ENCODE measurements at regions not wholly inside any gene's neighbourhood (a gene's known extent, or its start where the extent isn't known, plus 50 kb on each side); places are given as distances from the start of the nearest gene placed in this dataset.

DNA sequence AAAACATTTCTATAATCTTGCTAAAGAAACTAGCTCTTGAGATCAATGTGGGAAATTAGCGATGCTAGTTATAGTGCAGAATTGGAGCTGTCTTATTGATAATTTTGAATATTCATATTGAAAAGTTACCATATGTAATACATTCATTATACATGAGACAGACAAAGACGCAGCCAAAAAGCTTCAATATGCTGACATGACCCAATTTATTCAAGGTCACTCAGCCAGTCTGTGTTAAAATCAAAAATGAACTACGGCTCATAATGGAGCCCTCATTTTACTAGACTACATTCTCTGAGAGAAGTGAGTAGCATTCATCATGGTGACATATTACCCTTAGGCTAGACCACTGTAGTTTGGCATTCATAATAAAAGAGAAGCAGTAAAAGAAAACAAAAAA, 107.3 kb upstream of the GABRG2 start:
- DNase-seq: no peak

DNA sequence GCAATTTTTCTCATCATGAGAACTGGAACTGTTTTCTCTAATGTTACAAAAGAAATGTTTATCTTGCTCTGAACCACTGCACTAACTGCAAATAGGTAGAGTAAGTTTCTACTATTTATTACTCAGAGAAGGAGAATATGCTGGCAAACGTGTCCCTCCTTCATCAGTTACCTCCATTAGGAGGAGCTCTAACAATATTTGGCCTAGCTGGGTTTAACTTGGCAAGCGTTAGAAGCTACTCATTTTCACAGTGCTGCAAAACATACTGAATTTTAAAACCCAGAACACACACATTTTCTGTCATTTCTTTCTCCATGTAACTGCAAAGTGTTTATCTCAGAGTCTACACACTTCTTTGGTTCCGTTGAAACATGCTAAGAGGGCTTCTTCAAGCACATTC, 101.0 kb upstream of the GABRG2 start:
- DNase-seq: peak; percentile 9

DNA sequence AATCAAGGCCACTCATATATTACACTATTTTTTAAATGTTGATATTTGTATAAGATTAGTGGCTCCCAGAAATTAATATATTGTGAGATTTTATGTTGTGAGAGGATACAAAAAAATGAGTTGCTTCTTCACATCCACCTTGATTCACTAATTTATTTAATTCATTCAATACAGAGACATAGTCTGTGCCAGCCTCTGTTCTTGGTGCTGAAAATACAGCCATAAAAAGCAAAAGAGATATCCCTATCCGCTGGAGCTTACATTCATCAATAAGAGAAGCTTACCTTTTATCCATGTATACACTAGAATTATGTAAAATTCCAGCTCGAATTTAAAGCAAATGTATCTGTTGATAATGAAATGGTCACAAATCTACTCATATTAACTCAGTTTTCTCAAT, 92.2 kb upstream of the GABRG2 start:
- no peak for DNase-seq

DNA sequence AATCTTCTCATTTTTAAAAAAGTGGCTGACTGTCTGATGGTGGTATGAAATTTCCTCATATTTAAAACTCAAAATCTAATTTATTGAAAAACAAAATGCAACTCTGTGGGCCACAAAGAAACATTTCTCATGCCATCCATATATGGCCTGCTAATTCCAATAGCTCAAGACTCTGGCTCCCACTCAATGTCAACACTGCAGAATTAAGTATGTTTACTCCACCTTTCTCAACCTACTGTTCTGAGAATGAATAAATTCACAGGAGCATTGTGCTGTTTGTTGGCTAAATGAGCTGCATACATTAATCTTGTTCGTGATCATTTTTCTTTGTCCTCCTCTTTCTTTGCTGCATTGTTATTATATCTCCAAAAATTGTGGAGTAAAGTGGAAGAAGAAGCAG, 79.5 kb upstream of the GABRG2 start:
- DNase-seq: no peak
